ENCODE measurements at regions not wholly inside any gene's neighbourhood (a gene's known extent, or its start where the extent isn't known, plus 50 kb on each side); places are given as distances from the start of the nearest gene placed in this dataset.

DNA sequence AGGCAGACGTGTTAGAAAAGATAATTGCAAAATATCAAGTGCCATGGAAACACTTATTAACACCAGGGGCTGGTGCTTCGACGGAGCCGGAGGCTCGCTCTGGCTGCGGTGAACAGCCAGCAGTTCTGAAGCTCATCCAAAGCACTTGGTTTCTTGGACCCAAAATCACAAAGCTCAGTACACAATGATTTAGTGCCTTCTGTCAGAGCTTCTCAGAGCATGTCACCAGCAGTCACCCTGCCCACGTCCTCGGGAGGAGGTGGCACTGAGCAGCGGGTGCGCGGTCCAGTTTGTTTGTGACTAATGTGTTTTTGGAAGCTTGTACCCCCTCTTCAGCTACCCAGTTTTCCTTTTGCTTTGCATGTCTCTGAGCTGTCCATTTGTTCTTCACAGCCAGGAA lies 58.7 kb upstream of the KIRREL3 start:
- TF ChIP-seq, protein P1, sequence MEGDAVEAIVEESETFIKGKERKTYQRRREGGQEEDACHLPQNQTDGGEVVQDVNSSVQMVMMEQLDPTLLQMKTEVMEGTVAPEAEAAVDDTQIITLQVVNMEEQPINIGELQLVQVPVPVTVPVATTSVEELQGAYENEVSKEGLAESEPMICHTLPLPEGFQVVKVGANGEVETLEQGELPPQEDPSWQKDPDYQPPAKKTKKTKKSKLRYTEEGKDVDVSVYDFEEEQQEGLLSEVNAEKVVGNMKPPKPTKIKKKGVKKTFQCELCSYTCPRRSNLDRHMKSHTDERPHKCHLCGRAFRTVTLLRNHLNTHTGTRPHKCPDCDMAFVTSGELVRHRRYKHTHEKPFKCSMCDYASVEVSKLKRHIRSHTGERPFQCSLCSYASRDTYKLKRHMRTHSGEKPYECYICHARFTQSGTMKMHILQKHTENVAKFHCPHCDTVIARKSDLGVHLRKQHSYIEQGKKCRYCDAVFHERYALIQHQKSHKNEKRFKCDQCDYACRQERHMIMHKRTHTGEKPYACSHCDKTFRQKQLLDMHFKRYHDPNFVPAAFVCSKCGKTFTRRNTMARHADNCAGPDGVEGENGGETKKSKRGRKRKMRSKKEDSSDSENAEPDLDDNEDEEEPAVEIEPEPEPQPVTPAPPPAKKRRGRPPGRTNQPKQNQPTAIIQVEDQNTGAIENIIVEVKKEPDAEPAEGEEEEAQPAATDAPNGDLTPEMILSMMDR (conservative IDR thresholded peaks at IDR 0.05; ENCODE audit: low read length): no peak
- TF ChIP-seq EZH2phosphoT487 (IDR thresholded peaks at IDR 0.05; ENCODE audit: borderline replicate concordance, low read depth, low read length): no peak
